ENCODE measurements at regions not wholly inside any gene's neighbourhood (a gene's known extent, or its start where the extent isn't known, plus 50 kb on each side); places are given as distances from the start of the nearest gene placed in this dataset.

- no peak for DNase-seq
Measured at GRCh38 chr4:41318839-41319530, 62.3 kb downstream of the UCHL1 start.

- peak in 1 of 2 experiments; percentile 41 for DNase-seq
Measured at GRCh38 chr4:41319553-41319952, 62.8 kb downstream of the UCHL1 start.

DNA sequence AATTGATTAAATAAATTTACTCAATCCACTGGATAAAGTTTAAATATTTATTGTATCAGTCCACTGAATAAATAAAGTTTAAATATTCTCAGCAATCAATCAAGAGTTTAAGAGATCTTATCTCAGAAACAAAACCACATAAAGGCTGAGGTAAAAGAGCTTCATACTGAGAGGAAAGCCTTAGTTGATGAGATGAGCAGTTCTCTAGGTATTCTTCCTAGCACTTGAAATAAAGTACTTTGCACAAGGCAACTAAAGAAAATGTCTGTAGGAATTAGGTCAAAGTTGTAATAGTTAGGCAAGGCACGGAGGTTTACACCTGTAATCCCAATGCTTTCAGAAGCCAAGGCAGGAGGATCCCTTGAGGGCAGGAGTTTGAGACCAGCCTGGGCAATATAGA lies 63.5 kb downstream of the UCHL1 start:
- DNase-seq: no peak

- no peak for DNase-seq
Measured at GRCh38 chr4:41320786-41321185, 64.1 kb downstream of the UCHL1 start.

DNA sequence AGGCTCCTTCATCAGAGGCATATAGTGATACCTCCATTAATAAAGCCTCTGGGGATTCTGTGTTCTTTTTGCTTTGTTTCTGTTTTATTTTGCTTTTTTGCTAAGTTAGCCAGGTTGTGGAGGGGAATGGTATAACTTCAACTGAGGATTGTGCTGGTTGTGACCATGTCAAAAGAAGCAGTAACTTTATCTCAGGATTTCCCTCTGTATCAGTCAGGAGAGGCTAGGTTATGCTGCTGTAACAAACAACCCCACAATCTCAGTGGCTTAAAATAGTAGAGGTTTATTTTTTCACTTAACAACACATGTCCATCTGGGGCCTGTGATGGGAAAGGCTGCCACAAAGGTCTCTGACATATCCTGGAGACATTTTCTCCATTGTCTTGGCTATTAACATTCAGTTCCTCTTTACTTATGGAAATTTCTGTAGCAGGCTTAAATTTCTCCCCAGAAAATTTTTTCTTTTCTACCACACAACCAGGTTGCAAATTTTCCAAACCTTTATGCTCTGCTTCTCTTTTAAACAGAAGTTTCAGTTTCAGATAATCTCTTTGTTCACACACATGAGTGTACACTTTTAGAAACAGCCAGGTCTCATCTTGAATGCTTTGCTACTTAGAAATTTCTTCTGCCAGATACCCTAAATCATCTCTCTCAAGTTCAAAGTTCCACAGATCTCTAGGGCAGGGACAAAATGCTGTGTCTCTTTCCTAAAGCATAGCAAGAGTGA lies 64.7 kb downstream of the UCHL1 start:
- no peak for DNase-seq

DNA sequence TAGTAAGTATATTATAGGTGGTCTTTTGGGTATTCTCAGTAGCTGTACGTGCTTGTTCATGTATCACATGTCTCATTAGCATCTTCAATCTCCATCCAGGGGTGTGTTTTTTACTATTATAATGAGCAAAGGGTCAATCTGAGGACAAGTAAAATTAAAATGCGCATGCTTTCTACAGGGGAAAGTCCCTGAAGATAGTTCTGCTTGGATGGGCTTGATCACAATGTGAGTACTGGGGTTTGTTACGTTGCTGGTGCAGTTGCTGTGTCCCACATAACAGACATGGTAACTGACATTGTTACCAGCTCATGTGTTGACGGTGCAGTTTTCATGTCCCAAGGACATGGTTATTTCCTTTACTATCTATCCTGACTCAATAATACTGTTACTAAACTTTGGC lies 65.9 kb downstream of the UCHL1 start:
- no peak for DNase-seq

DNA sequence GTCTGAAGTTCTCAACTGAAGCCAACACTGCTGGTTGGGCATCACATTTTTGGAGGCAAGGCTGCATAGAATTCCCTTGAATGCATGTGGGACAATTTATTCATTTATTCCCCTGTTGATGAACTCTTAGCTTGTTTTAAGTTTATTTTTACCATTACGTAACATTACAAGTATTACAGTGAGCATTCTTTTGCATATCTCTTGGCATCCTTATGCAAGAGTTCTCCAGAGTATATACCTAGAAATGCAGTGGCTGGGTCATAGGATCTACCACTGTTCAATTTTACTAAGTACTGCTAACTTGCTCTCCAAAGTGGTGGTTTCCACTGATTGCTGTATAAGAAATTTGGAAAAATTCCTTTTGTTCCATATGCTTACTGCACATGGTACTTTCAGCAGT lies 66.5 kb downstream of the UCHL1 start:
- no peak for DNase-seq

GRCh38 chr4:41323706-41324105 lies 67.0 kb downstream of the UCHL1 start:
- DNase-seq: no peak

GRCh38 chr4:41324861-41325260 lies 68.1 kb downstream of the UCHL1 start:
- DNase-seq: no peak

DNA sequence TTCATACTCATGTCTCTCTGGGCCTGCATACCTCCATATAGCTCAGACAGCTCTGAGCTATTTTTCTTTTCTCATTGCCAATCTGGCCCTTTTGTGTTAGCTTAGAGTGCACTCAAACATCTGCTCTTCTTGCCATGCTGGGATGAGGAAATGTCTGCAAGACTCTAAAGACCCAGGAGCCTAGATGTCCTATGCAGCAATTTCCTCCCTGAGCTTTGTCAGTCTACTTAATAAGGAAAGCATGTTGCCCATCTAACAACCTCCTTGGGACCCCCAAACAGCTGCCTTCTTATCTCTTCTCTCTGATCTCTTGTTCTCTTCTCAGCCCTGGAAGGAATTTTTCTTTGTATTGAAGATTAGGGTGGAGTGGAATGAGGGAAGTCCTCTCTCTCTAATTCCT lies 69.2 kb downstream of the UCHL1 start:
- no peak for DNase-seq

GRCh38 chr4:41326776-41327175 lies 70.0 kb downstream of the UCHL1 start:
- DNase-seq: no peak

- no peak for DNase-seq
Measured at GRCh38 chr4:41327770-41328169, 71.0 kb downstream of the UCHL1 start.

GRCh38 chr4:41329361-41329760 lies 72.6 kb downstream of the UCHL1 start:
- DNase-seq: no peak

GRCh38 chr4:41331224-41331623 lies 74.5 kb downstream of the UCHL1 start:
- no peak for DNase-seq

GRCh38 chr4:41332510-41333054 lies 75.9 kb downstream of the UCHL1 start:
- no peak for DNase-seq

DNA sequence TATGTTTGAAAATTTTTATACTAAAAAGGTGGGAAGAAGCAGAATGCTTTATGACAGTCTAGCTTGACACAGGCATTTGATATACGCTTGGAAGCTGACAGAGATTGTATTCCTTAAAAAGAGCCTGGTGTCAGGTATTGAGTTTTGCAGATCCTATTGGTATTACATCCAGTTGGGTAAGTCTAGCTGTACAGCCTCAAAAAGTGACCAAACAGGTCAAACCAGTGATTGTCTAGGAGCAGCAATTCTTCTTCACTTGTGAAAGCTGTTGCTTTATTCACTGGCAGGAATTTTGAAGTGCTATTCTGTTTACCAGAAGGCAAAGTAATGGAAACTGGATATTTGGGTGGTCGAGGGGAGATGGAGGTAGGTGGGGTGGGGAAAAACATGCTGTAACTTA lies 77.5 kb downstream of the UCHL1 start:
- DNase-seq: no peak

GRCh38 chr4:41339812-41340809 lies 83.4 kb downstream of the UCHL1 start:
- no peak for DNase-seq

DNA sequence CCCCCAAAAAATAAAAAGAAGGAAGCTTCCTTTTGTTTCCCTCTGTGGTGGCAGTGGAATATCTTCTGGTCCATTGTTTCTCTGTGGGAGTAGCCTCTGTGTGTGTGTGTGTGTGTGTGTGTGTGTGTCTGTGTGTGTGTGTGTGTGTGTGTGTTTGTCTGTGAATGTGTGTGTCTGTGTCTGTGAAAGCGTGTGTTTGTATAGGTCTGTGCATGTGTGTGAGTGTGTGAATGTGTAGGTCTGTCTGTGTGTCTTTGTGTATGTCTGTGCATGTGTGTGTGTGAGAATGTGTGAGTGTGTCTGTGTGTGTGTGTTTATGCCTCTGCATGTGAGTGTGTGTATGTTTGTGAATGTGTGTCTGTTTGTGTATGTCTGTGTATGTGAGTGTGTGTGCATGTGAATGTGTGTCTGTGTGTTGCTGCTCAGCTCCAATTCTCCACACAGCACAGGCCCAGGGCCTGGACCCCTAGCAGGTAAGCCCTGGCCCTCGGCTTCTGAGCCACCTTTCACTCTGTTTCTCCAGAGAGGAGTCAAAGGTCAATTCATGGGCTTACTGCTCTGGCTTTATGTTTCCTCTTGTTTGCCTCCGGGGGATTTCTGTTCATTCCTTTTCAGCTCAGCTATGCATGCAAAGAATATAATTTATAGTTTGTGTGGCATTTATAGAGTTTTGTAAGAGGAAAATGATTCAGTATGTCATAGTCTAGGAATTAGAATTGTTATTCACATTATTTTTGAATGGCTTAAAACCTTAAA lies 89.8 kb downstream of the UCHL1 start:
- DNase-seq: no peak

- DNase-seq: no peak
Measured at GRCh38 chr4:41349021-41349420, 92.3 kb downstream of the UCHL1 start.

DNA sequence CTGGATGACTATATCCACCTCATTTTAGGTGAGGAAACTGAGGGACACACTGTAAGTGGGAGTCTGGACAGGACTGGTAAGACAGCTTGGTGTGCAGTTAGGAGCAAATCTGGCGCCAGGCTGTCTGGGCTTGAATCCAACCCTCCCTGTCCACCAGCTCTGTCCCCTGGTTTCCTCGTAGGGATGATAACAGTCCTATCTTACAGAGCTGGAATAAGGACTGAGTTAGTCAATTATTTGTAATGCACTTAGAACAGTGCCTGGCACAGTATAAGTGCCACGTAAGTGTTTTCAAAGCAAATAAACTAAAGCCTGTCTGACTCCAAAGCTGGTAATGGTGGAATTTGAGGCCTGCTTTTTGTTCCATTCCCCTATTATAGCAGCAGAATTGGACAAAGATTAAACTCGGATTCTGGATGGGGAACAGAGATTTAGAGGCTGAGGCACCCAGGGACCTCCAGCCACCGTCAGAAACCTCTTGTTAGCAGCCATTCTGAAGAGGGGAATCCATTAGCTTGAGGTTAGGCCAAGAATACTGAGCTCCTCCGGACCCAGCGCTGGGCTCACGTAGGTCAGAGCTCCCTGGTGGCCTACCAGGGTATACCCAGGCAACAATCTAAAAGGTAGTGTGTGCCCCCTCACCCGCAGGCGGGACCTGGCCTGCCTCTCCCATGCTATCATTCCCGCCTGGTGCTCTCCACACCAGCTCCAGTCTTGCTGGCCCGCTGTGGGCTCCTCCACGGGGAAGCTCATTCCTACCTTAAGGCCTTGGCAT lies 102.1 kb downstream of the UCHL1 start:
- DNase-seq: peak; percentile 52 to 56

- DNase-seq: no peak
Measured at GRCh38 chr4:41359422-41359775, 102.7 kb downstream of the UCHL1 start.

DNA sequence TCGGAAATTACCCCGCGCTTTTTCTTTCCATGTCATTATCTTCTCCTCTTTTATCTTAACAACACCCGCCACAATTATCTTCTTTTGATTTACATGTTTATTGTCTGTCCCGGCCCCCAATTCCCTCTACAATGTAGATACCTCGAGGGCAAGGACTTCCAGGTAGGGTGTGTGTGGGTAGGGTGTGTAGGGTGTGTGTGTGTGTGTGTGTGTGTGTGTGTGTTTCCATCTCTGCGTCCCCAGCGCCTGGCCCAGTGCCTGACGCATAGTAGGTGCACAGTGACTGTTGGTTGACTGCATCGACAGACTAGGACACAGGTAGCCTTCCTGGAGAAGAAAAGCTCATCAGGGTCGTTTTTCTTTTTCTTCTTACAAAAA lies 103.1 kb downstream of the UCHL1 start:
- no peak for DNase-seq
